ENCODE measurements at regions not wholly inside any gene's neighbourhood (a gene's known extent, or its start where the extent isn't known, plus 50 kb on each side); places are given as distances from the start of the nearest gene placed in this dataset.
A peak's percentile ranks its signal among the peaks of the same experiment; 100 is the strongest.

DNA sequence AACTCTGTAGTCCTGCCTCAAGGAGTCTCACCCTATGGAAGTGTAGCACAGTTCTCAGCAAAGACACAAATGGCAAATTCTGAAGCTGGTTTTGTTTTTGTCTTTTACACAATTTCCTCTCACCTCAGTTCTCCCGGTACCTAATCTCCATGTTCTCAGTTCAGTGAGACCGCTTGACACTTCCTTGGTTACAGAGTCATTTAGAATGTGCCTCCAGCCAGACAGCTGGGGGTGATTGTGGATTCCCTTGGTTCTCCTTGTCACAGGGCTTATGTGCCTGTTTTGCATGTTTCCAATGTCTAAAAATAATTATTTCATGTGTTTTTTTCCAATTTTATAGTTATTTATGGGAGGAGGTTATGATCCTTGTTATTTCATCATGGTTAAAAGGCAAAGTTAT, 379.5 kb upstream of the MAP2 start:
- no peak for DNase-seq (ENCODE audit: low spot score)

DNA sequence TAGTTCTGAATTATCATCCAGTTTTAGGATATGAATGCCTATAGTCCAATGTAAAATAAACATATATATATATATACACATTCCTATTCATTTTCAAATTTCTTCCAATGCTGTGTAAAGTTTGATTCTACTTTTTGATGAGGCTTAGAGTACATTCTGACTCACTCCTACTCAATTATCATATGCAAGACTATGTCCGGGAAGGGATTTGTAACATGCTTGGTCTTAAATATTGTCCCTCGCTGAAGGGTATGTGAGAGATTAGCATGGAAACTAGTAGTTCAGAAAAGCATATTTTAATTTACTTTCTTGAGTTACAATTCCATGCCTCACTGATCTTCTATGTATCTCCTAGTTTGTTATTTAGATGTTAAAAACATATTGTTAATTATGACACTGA, 377.7 kb upstream of the MAP2 start:
- DNase-seq (ENCODE audit: low spot score) = no peak

GRCh38 chr2:209049608-209050007, 374.2 kb upstream of the MAP2 start:
- DNase-seq (ENCODE audit: low spot score) = no peak

DNA sequence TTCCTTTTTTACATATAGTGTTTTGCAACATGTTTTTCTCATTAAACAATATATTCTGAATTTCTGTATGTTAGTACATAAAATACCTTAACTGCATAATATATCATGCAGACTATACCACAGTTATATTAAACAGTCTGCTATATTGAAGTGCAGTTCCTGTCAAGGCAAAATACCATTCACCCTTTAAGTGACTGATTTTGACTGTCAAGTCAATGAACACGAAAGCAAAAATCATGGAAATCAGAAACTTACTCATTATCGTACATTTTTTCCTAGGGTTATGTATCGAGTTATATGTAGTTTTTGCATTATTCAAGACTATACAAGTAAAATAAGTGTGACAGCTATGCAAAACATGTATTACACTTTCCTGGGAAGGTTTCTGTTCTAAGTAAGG, 361.6 kb upstream of the MAP2 start:
- no peak for DNase-seq (ENCODE audit: low spot score)

- DNase-seq (ENCODE audit: low spot score) = no peak
Measured at GRCh38 chr2:209070262-209070661, 353.6 kb upstream of the MAP2 start.

GRCh38 chr2:209073151-209073550, 350.7 kb upstream of the MAP2 start:
- DNase-seq (ENCODE audit: low spot score) = no peak

GRCh38 chr2:209074711-209075110, 349.1 kb upstream of the MAP2 start:
- no peak for DNase-seq (ENCODE audit: low spot score)

DNA sequence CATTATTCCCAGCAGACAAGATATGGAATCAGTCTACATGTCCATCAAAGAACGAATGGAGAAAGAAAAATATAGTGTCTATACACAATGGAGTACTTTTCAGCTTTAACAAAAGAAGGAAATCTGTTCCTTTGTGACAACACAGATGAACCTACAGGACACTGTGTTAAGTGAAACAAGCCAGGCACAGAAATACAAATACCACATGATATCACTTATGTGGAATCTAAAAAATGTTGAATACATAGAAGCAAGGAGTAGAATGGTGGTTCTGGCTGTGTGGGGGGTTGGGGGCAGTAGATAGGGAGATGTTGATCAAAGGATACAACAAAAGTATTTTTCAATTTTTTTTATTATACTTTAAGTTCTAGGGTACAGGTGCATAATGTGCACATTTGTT, 347.7 kb upstream of the MAP2 start:
- DNase-seq (ENCODE audit: low spot score) = no peak

DNA sequence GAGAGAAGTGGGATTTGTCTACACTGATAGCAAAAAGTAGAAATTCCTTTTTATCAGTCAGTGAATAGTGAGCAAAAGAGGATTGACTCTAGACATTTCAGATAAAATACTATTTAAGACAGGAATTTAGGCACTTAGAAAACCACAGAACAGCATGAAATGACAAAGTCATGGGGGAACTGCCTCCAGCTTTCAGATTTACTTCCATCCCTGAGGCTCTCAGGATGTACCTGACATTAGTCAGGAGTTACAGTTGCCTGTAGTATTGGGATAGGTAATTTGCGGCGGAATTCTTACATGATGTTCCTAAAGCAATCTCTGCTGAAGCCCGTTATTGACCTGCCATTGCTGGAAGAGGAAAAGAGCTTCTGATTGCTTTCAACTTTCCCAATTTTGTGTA, 337.1 kb upstream of the MAP2 start:
- no peak for DNase-seq (ENCODE audit: low spot score)

- DNase-seq (ENCODE audit: low spot score) = no peak
Measured at GRCh38 chr2:209091056-209091455, 332.8 kb upstream of the MAP2 start.

DNA sequence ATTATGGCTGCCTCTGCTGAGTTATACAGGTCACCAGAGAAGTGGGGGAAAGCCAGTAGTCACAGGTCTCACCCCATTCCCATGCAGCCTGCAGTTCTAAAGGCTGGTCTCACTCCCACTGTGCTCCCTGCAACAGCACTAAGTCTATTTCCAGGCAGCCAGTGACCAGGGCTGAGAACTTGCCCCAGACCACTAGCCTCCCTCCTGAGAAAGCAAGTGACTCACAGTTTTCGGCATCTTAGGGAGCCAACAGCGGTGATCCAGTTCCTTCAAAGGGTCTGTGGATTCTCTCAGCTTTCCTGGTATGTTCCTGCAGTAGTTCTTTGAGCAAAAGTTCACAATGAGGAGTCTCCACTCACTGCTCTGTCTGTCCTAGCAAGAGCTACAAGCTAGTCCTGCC, 329.6 kb upstream of the MAP2 start:
- no peak for DNase-seq (ENCODE audit: low spot score)

- no peak for DNase-seq (ENCODE audit: low spot score)
Measured at GRCh38 chr2:209095432-209095831, 328.4 kb upstream of the MAP2 start.

DNA sequence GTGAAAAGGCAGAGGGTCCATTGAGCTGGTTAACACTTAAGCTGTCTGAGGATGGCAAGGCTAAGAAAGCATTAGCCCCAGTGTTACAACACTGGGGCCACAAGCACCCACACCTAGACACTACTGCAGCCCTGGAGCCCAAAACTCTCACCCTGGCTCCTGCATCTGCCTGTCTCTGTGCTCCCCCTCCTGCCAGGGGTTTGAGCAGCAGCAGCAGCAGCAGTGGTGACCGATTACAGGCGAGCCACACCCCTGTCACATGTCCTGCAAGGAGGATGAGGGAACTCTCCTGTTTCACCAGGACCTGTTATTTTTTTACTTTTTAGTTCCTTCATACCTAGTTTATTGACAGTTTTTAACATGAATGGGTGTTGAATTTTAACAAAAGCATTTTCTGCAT, 326.7 kb upstream of the MAP2 start:
- no peak for DNase-seq (ENCODE audit: low spot score)

DNA sequence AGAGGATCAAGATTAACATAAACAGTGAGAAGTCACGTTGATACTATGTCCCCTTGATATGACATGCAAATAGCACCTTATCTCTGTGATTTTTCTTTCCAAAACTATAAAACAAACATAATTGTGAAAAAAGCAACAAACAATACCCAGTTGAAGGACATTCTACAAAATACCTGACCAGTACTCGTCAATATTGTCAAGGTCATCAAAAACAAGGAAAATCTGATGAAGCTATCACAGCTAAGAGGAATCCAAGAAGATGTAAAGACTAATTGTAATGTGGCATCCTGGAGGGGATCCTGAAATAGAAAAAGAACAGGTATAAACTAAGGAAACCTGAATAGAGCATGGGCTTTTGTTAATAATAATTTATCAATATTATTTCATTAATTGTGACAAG, 321.5 kb upstream of the MAP2 start:
- no peak for DNase-seq (ENCODE audit: low spot score)

- no peak for DNase-seq (ENCODE audit: low spot score)
Measured at GRCh38 chr2:209113026-209113425, 310.8 kb upstream of the MAP2 start.

- DNase-seq (ENCODE audit: low spot score) = no peak
Measured at GRCh38 chr2:209114588-209115240, 309.1 kb upstream of the MAP2 start.

GRCh38 chr2:209121691-209122090, 302.2 kb upstream of the MAP2 start:
- no peak for DNase-seq (ENCODE audit: low spot score)

DNA sequence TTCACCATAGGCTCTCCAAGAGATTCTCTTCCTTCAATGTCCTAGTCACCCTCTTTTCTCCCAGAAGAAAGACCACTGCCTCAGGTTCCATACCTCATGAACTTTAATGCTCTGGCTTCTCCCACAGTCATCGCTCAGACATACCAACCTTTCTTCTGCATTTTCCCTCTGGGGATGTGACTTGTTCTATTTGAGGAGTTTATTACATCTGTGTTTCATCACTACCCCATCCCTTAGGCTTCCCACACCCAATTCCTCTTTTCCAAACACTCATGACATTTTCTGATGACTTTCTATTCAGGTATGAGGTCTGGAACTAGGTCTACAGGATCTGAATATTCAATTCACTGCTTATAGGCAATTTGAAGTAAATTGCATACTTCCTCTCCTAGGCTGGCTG, 298.6 kb upstream of the MAP2 start:
- no peak for DNase-seq (ENCODE audit: low spot score)

- no peak for DNase-seq (ENCODE audit: low spot score)
Measured at GRCh38 chr2:209138079-209138478, 285.8 kb upstream of the MAP2 start.

DNA sequence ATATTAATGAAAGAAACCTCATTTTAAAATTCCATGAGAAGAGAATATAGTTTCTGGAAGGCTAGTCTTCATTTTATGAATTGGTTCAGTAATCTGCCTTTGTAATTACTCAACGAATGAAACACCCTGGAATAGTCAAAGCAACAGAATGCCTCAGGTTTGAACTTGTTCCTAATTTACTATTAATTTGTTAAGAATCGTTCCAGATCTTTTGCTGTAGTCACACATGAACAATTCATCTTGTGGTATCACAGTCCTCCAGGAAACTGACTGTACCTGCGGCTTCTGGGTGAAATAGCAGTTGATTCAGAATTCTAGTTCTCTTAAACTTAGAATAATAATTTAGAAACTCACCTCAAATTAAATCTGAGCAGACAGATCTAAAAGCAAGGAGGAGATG, 282.7 kb upstream of the MAP2 start:
- DNase-seq (ENCODE audit: low spot score) = no peak

DNA sequence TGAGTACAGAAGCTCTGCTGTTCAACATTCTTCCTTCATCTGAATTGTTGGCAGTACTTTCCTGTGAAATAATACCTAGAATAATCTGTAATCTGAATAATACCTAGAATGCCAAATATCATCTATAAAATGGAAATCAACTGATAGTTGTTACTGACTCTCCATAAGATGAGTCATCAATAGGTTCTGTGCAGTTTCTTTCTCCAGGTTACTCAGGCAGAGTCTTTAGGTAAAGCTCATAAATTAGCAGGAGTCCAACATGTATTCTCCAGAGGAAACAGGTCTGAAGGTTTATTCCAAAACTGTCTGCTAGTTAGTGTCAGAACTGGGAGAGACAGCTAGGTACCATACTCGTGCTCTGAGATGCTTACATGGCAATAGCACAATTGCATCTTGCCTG, 282.0 kb upstream of the MAP2 start:
- DNase-seq (ENCODE audit: low spot score) = no peak

DNA sequence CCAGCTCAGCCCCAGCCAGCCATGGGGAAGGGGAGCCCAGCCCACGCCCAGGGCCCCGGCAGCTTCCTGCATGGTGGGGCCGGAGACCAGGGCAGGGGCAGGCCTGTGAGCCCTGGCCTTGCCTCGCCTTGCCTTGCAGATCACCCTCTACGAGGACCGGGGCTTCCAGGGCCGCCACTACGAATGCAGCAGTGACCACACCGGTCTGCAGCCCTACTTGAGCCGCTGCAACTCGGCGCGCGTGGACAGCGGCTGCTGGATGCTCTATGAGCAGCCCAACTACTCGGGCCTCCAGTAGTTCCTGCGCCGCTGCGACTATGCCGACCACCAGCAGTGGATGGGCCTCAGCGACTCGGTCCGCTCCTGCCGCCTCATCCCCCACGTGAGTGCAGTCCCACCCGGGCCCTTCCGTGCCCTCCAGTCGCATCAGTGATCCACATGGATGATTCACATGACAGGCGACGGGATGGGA, 278.6 kb upstream of the MAP2 start:
- peak; percentile 76 for DNase-seq (ENCODE audit: low spot score)

DNA sequence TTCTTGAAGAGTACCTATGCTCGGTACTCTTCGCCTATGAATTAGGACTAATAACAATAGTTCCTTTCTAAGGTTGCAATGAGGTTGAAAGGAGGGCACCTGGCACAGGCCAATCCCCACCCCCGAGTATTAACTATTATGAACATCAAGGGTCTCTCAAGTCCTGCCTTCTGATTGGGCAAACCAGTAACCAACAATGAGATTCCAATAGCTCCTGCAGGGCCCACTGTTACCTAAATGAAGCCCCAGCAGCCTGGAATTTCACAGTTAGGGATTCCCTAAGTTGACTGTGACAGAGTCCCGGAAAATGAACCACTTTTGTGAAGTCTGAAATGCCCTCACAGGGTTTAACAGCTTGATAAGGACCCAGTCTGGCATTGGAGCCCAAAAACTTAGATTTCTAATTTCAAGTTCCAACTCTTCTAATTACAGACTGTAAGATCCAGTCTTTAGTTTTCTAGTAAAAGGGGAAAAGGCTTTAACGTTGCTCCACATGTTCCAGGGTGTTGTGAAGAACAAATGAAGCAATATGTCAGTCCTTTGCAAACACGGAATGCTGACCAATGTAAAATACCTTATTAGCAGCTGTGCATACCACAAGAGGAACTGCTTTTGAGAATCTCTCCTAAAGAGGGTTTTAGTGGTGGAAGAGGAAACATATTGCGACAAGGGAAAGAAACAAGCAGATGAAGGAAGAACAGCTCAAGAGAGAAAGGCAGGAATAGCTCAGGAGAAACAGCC, 277.7 kb upstream of the MAP2 start:
- no peak for DNase-seq (ENCODE audit: low spot score)
